Astrocyte (in vitro differentiated cells and primary cell): ENCODE measurements at regions not wholly inside any gene's neighbourhood (a gene's known extent, or its start where the extent isn't known, plus 50 kb on each side); places are given as distances from the start of the nearest gene placed in this dataset.

ENCODE experiments used
- DNase-seq: peaks from one replicate; pipeline ENCODE4 v3.0.0-alpha.2; 2010; ENCODE audit warnings: low read depth
- FAIRE-seq: peaks from 2 replicates; lab custom pipeline; 2011; peaks lifted over from hg19 to GRCh38; lab: Jason Lieb, UNC
- H2AFZ ChIP-seq: 2 replicates; pipeline ENCODE4 v1.6.0; 2012; ENCODE audit warnings: low read depth, low read length, inconsistent platforms
- H3K27ac ChIP-seq: 2 replicates; pipeline ENCODE4 v1.5.1; 2011; ENCODE audit warnings: low read depth, low read length, inconsistent platforms
- H3K27me3 ChIP-seq: 2 replicates; pipeline ENCODE4 v1.6.0; 2011; ENCODE audit warnings: low read length, inconsistent platforms; ENCODE audit not compliant: insufficient read depth
- H3K36me3 ChIP-seq: 2 replicates; pipeline ENCODE4 v1.5.1; 2011; ENCODE audit warnings: low read length, inconsistent platforms; ENCODE audit not compliant: insufficient read depth
- H3K4me1 ChIP-seq: 2 replicates; pipeline ENCODE4 v1.5.1; 2011; ENCODE audit warnings: low read length, inconsistent platforms; ENCODE audit not compliant: insufficient read depth
- H3K4me2 ChIP-seq: 2 replicates; pipeline ENCODE4 v1.6.0; 2012; ENCODE audit warnings: low read length, inconsistent platforms
- H3K4me3 ChIP-seq: 2 replicates; pipeline ENCODE4 v1.5.1; 2011; ENCODE audit warnings: low read depth, mild to moderate bottlenecking, low read length, inconsistent platforms; ENCODE audit not compliant: insufficient read depth
- H3K79me2 ChIP-seq: 2 replicates; pipeline ENCODE4 v1.6.0; 2012; ENCODE audit warnings: mild to moderate bottlenecking, low read length, inconsistent platforms; ENCODE audit not compliant: insufficient read depth
- H3K9ac ChIP-seq: 2 replicates; pipeline ENCODE4 v1.6.0; 2012; ENCODE audit warnings: mild to moderate bottlenecking, low read length, inconsistent platforms
- H3K9me3 ChIP-seq: 2 replicates; pipeline ENCODE4 v1.5.1; 2012; ENCODE audit warnings: low read depth, mild to moderate bottlenecking, low read length, inconsistent platforms; ENCODE audit not compliant: insufficient read depth
- H4K20me1 ChIP-seq: 2 replicates; pipeline ENCODE4 v1.6.0; 2012; ENCODE audit warnings: low read length, inconsistent platforms; ENCODE audit not compliant: insufficient read depth
- H3K27ac Mint-ChIP-seq: one replicate; pipeline ENCODE4 v1.8.0; 2021; ENCODE audit warnings: mild to moderate bottlenecking, mixed read lengths; ENCODE audit not compliant: unreplicated experiment
- H3K27me3 Mint-ChIP-seq: one replicate; pipeline ENCODE4 v1.8.0; 2021; ENCODE audit warnings: low read depth, mixed read lengths; ENCODE audit not compliant: unreplicated experiment
- H3K36me3 Mint-ChIP-seq: one replicate; pipeline ENCODE4 v1.8.0; 2021; ENCODE audit warnings: low read depth, mixed read lengths; ENCODE audit not compliant: unreplicated experiment
- H3K4me1 Mint-ChIP-seq: one replicate; pipeline ENCODE4 v1.8.0; 2021; ENCODE audit warnings: low read depth, mixed read lengths; ENCODE audit not compliant: unreplicated experiment
- H3K4me3 Mint-ChIP-seq: one replicate; pipeline ENCODE4 v1.8.0; 2021; ENCODE audit warnings: mild to moderate bottlenecking, moderate library complexity, mixed read lengths; ENCODE audit not compliant: unreplicated experiment
- H3K9me3 Mint-ChIP-seq: one replicate; pipeline ENCODE4 v1.8.0; 2021; ENCODE audit warnings: mild to moderate bottlenecking, mixed read lengths; ENCODE audit not compliant: unreplicated experiment
- EZH2 ChIP-seq: IDR thresholded peaks from 2 replicates; pipeline ENCODE4 v1.6.1; 2012; ENCODE audit warnings: mild to moderate bottlenecking, low read length, inconsistent platforms; ENCODE audit not compliant: insufficient read depth
- TF ChIP-seq, protein P1 (sequence below): IDR thresholded peaks from 2 replicates; pipeline ENCODE4 v1.5.1; 2011; ENCODE audit warnings: low read depth, mild to moderate bottlenecking, inconsistent platforms, low read length, moderate library complexity; ENCODE audit not compliant: insufficient read depth

GRCh38 chr21:37994211-37994610 lies 78.0 kb upstream of the KCNJ6 start:
- Histone ChIP-seq H3K36me3 (no peaks in the 10 kb centered on the region), H3K27ac (no peak overlapping the region), H3K4me2 (no peak overlapping the region), H4K20me1 (no peaks in the 10 kb centered on the region), H3K79me2 (no peaks in the 10 kb centered on the region), H3K4me1 (no peaks in the 10 kb centered on the region), H3K27me3 (no peaks in the 10 kb centered on the region), H2AFZ (no peak overlapping the region), H3K9me3 (no peaks in the 10 kb centered on the region), H3K9ac (no peak overlapping the region), H3K4me3 (no peak overlapping the region)
- H3K27me3 Mint-ChIP-seq: peaks cover 13% of the 10 kb centered on the region
- H3K4me1 Mint-ChIP-seq: no peaks in the 10 kb centered on the region
- FAIRE-seq (no peak), DNase-seq (no peak)
- no peak overlapping the region for H3K27ac Mint-ChIP-seq
- no peaks in the 10 kb centered on the region for H3K36me3 Mint-ChIP-seq
- no peaks in the 10 kb centered on the region for H3K9me3 Mint-ChIP-seq
- no peak overlapping the region for H3K4me3 Mint-ChIP-seq
- TF ChIP-seq, protein P1, sequence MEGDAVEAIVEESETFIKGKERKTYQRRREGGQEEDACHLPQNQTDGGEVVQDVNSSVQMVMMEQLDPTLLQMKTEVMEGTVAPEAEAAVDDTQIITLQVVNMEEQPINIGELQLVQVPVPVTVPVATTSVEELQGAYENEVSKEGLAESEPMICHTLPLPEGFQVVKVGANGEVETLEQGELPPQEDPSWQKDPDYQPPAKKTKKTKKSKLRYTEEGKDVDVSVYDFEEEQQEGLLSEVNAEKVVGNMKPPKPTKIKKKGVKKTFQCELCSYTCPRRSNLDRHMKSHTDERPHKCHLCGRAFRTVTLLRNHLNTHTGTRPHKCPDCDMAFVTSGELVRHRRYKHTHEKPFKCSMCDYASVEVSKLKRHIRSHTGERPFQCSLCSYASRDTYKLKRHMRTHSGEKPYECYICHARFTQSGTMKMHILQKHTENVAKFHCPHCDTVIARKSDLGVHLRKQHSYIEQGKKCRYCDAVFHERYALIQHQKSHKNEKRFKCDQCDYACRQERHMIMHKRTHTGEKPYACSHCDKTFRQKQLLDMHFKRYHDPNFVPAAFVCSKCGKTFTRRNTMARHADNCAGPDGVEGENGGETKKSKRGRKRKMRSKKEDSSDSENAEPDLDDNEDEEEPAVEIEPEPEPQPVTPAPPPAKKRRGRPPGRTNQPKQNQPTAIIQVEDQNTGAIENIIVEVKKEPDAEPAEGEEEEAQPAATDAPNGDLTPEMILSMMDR: no peak
- no peak for TF ChIP-seq EZH2

- no peaks in the 10 kb centered on the region for H3K27me3 Mint-ChIP-seq
- H3K36me3 Mint-ChIP-seq: no peaks in the 10 kb centered on the region
- no peak overlapping the region for H3K4me3 Mint-ChIP-seq
- H3K27ac Mint-ChIP-seq: no peak overlapping the region
- Histone ChIP-seq H3K79me2 (no peaks in the 10 kb centered on the region), H3K27me3 (peaks cover 4% of the 10 kb centered on the region), H3K9me3 (no peaks in the 10 kb centered on the region), H3K27ac (no peak overlapping the region), H3K4me1 (no peaks in the 10 kb centered on the region), H3K4me2 (no peak overlapping the region), H3K36me3 (no peaks in the 10 kb centered on the region), H3K4me3 (no peak overlapping the region), H3K9ac (no peak overlapping the region), H2AFZ (no peak overlapping the region), H4K20me1 (no peaks in the 10 kb centered on the region)
- DNase-seq: no peak
- peaks cover 10% of the 10 kb centered on the region for H3K4me1 Mint-ChIP-seq
- TF ChIP-seq, protein P1: no peak
- TF ChIP-seq EZH2: no peak
- no peak for FAIRE-seq
- peaks cover 3% of the 10 kb centered on the region for H3K9me3 Mint-ChIP-seq
Observed at GRCh38 chr21:38012672-38013071, 96.4 kb upstream of the KCNJ6 start.

GRCh38 chr21:38013741-38014140 lies 97.5 kb upstream of the KCNJ6 start:
- no peak overlapping the region for H3K27ac Mint-ChIP-seq
- no peaks in the 10 kb centered on the region for H4K20me1 ChIP-seq
- DNase-seq (no peak), FAIRE-seq (no peak)
- H3K9me3 ChIP-seq: no peaks in the 10 kb centered on the region
- H3K79me2 ChIP-seq: no peaks in the 10 kb centered on the region
- no peaks in the 10 kb centered on the region for H3K36me3 ChIP-seq
- H3K4me1 Mint-ChIP-seq: peaks cover 10% of the 10 kb centered on the region
- H3K27me3 Mint-ChIP-seq: peaks cover 5% of the 10 kb centered on the region
- H3K27me3 ChIP-seq: peaks cover 4% of the 10 kb centered on the region
- no peaks in the 10 kb centered on the region for H3K4me1 ChIP-seq
- no peaks in the 10 kb centered on the region for H3K36me3 Mint-ChIP-seq
- no peak overlapping the region for H3K4me3 Mint-ChIP-seq
- no peak overlapping the region for H3K4me3 ChIP-seq
- no peak overlapping the region for H3K4me2 ChIP-seq
- no peak overlapping the region for H2AFZ ChIP-seq
- peaks cover 7% of the 10 kb centered on the region for H3K9me3 Mint-ChIP-seq
- TF ChIP-seq EZH2: no peak
- TF ChIP-seq, protein P1: no peak
- no peak overlapping the region for H3K27ac ChIP-seq
- H3K9ac ChIP-seq: no peak overlapping the region
